H1 (cell line): ENCODE measurements at regions not wholly inside any gene's neighbourhood (a gene's known extent, or its start where the extent isn't known, plus 50 kb on each side); places are given as distances from the start of the nearest gene placed in this dataset.

ENCODE experiments used
- CTCF ChIA-PET: fragments of 300-600 bp; sonication (Branson Sonifier 250); formaldehyde crosslinking; loops from one replicate; lab custom pipeline; 2021; ENCODE audit not compliant: partially characterized antibody; lab: Charles Lee
- POLR2A ChIA-PET: fragments of 300-600 bp; sonication (Branson Sonifier 250); formaldehyde crosslinking; loops from one replicate; lab custom pipeline; 2021; ENCODE audit warnings: inconsistent platforms; ENCODE audit not compliant: partially characterized antibody; lab: Charles Lee
- DNase-seq, 2 experiments: peaks; one replicate each; pipeline versions ENCODE4 v3.0.0 to v3.0.0-alpha.2; 2010 to 2022; ENCODE audit warnings: low spot score in 2 of 2, low read depth in 1 of 2, mixed read lengths in 1 of 2
- FAIRE-seq: peaks from 2 replicates; lab custom pipeline; 2011; peaks lifted over from hg19 to GRCh38; lab: Jason Lieb, UNC
- H2AFZ ChIP-seq: 2 replicates; pipeline ENCODE4 v1.8.1; 2012; ENCODE audit warnings: low read length, inconsistent platforms
- H2AK5ac ChIP-seq: 2 replicates; pipeline ENCODE4 v1.6.1; 2013; ENCODE audit warnings: low read depth, low read length
- H2BK120ac ChIP-seq: replicated peaks from 2 replicates; pipeline ENCODE3; 2013; ENCODE audit warnings: low read depth, low read length, inconsistent platforms
- H2BK12ac ChIP-seq: 2 replicates; pipeline ENCODE4 v1.6.1; 2013; ENCODE audit warnings: low read depth, low read length
- H2BK15ac ChIP-seq: 2 replicates; pipeline ENCODE4 v1.6.1; 2013; ENCODE audit warnings: low read length
- H2BK20ac ChIP-seq: 2 replicates; pipeline ENCODE4 v1.6.1; 2013; ENCODE audit warnings: low read length
- H2BK5ac ChIP-seq: 2 replicates; pipeline ENCODE4 v1.6.1; 2013; ENCODE audit warnings: low read depth, low read length
- H3K14ac ChIP-seq: 2 replicates; pipeline ENCODE4 v1.6.1; 2013; ENCODE audit warnings: inconsistent platforms; ENCODE audit not compliant: insufficient read length
- H3K18ac ChIP-seq: 2 replicates; pipeline ENCODE4 v1.6.1; 2013; ENCODE audit warnings: low read length; ENCODE audit errors: extremely low read depth
- H3K23ac ChIP-seq: 2 replicates; pipeline ENCODE4 v1.6.1; 2013; ENCODE audit warnings: inconsistent platforms; ENCODE audit not compliant: insufficient read length
- H3K23me2 ChIP-seq: 2 replicates; pipeline ENCODE4 v1.6.1; 2013; ENCODE audit warnings: low read depth, low read length
- H3K27ac ChIP-seq: 2 replicates; pipeline ENCODE4 v1.6.1; 2011; ENCODE audit warnings: low read depth, low read length, inconsistent platforms
- H3K27me3 ChIP-seq, 4 experiments: replicated peaks in 1 of 4; 1 replicate in 1 of 4; 2 replicates in 3 of 4; pipeline versions ENCODE4 v1.6.1 to v1.8.1; 2011 to 2013; ENCODE audit warnings: low read length in 3 of 4, mild to moderate bottlenecking in 3 of 4, inconsistent platforms in 2 of 4, mixed read lengths in 2 of 4, moderate library complexity in 1 of 4; ENCODE audit not compliant: control insufficient read depth in 3 of 4, insufficient read depth in 3 of 4; ENCODE audit errors: extremely low read depth in 1 of 4
- H3K36me3 ChIP-seq, 4 experiments: 2 replicates each; pipeline versions ENCODE4 v1.6.1 to v1.8.1; 2011 to 2013; ENCODE audit warnings: mild to moderate bottlenecking in 4 of 4, low read length in 3 of 4, moderate library complexity in 2 of 4, control low read depth in 1 of 4, inconsistent platforms in 1 of 4; ENCODE audit not compliant: insufficient read depth in 4 of 4, control insufficient read depth in 2 of 4
- H3K4ac ChIP-seq: replicated peaks from 2 replicates; pipeline ENCODE3; 2013; ENCODE audit warnings: low read length, low read depth, mixed read lengths, inconsistent platforms; ENCODE audit not compliant: insufficient read length
- H3K4me1 ChIP-seq, 4 experiments: replicated peaks in 1 of 4; 1 replicate in 1 of 4; 2 replicates in 3 of 4; pipeline versions ENCODE4 v1.6.1 to v1.8.1; 2011 to 2013; ENCODE audit warnings: low read length in 3 of 4, inconsistent platforms in 2 of 4, mixed read lengths in 1 of 4; ENCODE audit not compliant: insufficient read depth in 4 of 4, control insufficient read depth in 3 of 4
- H3K4me2 ChIP-seq, 2 experiments: 2 replicates each; pipeline versions ENCODE4 v1.6.1 to v1.8.1; 2011 to 2013; ENCODE audit warnings: low read depth in 2 of 2, low read length in 2 of 2, control low read depth in 1 of 2, inconsistent platforms in 1 of 2, mild to moderate bottlenecking in 1 of 2; ENCODE audit not compliant: insufficient read depth in 1 of 2
- H3K4me3 ChIP-seq, 4 experiments: fragments of 200-600, 300-600 bp in 1 of 4; sonication (generic), shearing (Covaris generic), sonication (Bioruptor Twin) in 1 of 4; 2 replicates each; pipeline versions ENCODE4 v1.5.1 to v1.8.1; 2011 to 2016; ENCODE audit warnings: low read length in 4 of 4, low read depth in 3 of 4, control low read depth in 2 of 4, inconsistent platforms in 2 of 4, mild to moderate bottlenecking in 2 of 4, mixed read lengths in 1 of 4, moderate library complexity in 1 of 4; ENCODE audit not compliant: insufficient read depth in 2 of 4; ENCODE audit errors: extremely low read depth in 1 of 4
- H3K56ac ChIP-seq: replicated peaks from 2 replicates; pipeline ENCODE3; 2013; ENCODE audit warnings: low read depth, mild to moderate bottlenecking, mixed read lengths, low read length, inconsistent platforms; ENCODE audit not compliant: insufficient read length
- H3K79me1 ChIP-seq: 2 replicates; pipeline ENCODE4 v1.6.1; 2013; ENCODE audit warnings: low read depth, low read length, control low read depth
- H3K79me2 ChIP-seq, 2 experiments: 2 replicates each; pipeline versions ENCODE4 v1.6.1 to v1.8.1; 2012 to 2013; ENCODE audit warnings: low read length in 2 of 2, mild to moderate bottlenecking in 2 of 2, inconsistent platforms in 1 of 2; ENCODE audit not compliant: insufficient read depth in 2 of 2, control insufficient read depth in 1 of 2
- H3K9ac ChIP-seq, 4 experiments: replicated peaks in 1 of 4; 1 replicate in 1 of 4; 2 replicates in 3 of 4; pipeline versions ENCODE4 v1.6.1 to v1.8.1; 2011 to 2013; ENCODE audit warnings: low read depth in 3 of 4, low read length in 3 of 4, control low read depth in 2 of 4, mild to moderate bottlenecking in 2 of 4, moderate library complexity in 2 of 4, inconsistent platforms in 1 of 4; ENCODE audit errors: extremely low read depth in 1 of 4
- H3K9me3 ChIP-seq, 2 experiments: 2 replicates each; pipeline versions ENCODE4 v1.6.1 to v1.8.1; 2012 to 2013; ENCODE audit warnings: mild to moderate bottlenecking in 2 of 2, moderate library complexity in 2 of 2, control low read depth in 1 of 2, inconsistent platforms in 1 of 2, low read depth in 1 of 2, low read length in 1 of 2, mixed read lengths in 1 of 2; ENCODE audit not compliant: insufficient read depth in 2 of 2
- H4K20me1 ChIP-seq, 2 experiments: replicated peaks in 1 of 2; 2 replicates each; pipeline versions ENCODE3 to v1.8.1; 2011 to 2013; ENCODE audit warnings: inconsistent platforms in 2 of 2, low read length in 2 of 2, mild to moderate bottlenecking in 1 of 2; ENCODE audit not compliant: insufficient read depth in 2 of 2, control insufficient read depth in 1 of 2
- H4K5ac ChIP-seq: 2 replicates; pipeline ENCODE4 v1.6.1; 2013; ENCODE audit warnings: low read length, low read depth, mixed read lengths, inconsistent platforms; ENCODE audit not compliant: insufficient read length
- H4K8ac ChIP-seq: 2 replicates; pipeline ENCODE4 v1.8.0; 2013; ENCODE audit warnings: mild to moderate bottlenecking, moderate library complexity, low read length, inconsistent platforms; ENCODE audit not compliant: insufficient read depth; ENCODE audit errors: extremely low read depth
- H4K91ac ChIP-seq: replicated peaks from 2 replicates; pipeline ENCODE3; 2013; ENCODE audit warnings: low read length, mixed read lengths, inconsistent platforms; ENCODE audit not compliant: insufficient read length
- ASH2L ChIP-seq: fragments of 200-600, 300-600 bp; sonication (generic); IDR thresholded peaks from one replicate; pipeline ENCODE4 v1.7.1; 2017; ENCODE audit warnings: low read length
- BCL11A ChIP-seq, 2 experiments: IDR thresholded peaks; one replicate each; pipeline ENCODE4 v1.6.1; 2011; ENCODE audit warnings: low read depth in 2 of 2, low read length in 2 of 2, mild to moderate bottlenecking in 2 of 2
- EZH2 ChIP-seq: fragments of 200-600 bp; sonication (generic); IDR thresholded peaks from 2 replicates; pipeline ENCODE4 v1.7.1; 2012; ENCODE audit warnings: low read depth, mild to moderate bottlenecking, moderate library complexity, low read length, inconsistent platforms; ENCODE audit not compliant: severe bottlenecking
- GTF2F1 ChIP-seq: IDR thresholded peaks from 2 replicates; pipeline ENCODE4 v1.6.1; 2012; ENCODE audit warnings: low read depth, low read length, improper control_type of control experiment, borderline replicate concordance
- JUND ChIP-seq: IDR thresholded peaks from 2 replicates; pipeline ENCODE4 v1.6.1; 2011; ENCODE audit warnings: mild to moderate bottlenecking, improper control_type of control experiment, low read length
- NANOG ChIP-seq: IDR thresholded peaks from 2 replicates; pipeline ENCODE4 v1.6.1; 2011; ENCODE audit warnings: low read length, low read depth, mild to moderate bottlenecking, inconsistent platforms; ENCODE audit not compliant: insufficient read depth, poor library complexity, severe bottlenecking
- NRF1 ChIP-seq: IDR thresholded peaks from 2 replicates; pipeline ENCODE4 v1.6.1; 2011; ENCODE audit warnings: mild to moderate bottlenecking, low read depth, low read length, improper control_type of control experiment
- RBBP5 ChIP-seq: IDR thresholded peaks from 2 replicates; pipeline ENCODE4 v1.7.1; 2012; ENCODE audit warnings: low read depth, mild to moderate bottlenecking, inconsistent platforms, low read length, moderate library complexity, borderline replicate concordance
- RXRA ChIP-seq: IDR thresholded peaks from 2 replicates; pipeline ENCODE4 v1.6.1; 2011; ENCODE audit warnings: low read depth, mild to moderate bottlenecking, low read length, moderate library complexity; ENCODE audit not compliant: insufficient read depth
- SIN3A ChIP-seq, 2 experiments: IDR thresholded peaks in 1 of 2; conservative IDR thresholded peaks in 1 of 2; 2 replicates each; pipeline ENCODE4 v1.6.1; 2011 to 2012; ENCODE audit warnings: low read length in 2 of 2, improper control_type of control experiment in 1 of 2, low read depth in 1 of 2, mild to moderate bottlenecking in 1 of 2
- SIRT6 ChIP-seq: IDR thresholded peaks from one replicate; pipeline ENCODE4 v1.7.1; 2012; ENCODE audit warnings: low read length, inconsistent platforms
- SP2 ChIP-seq: IDR thresholded peaks from 2 replicates; pipeline ENCODE4 v1.6.1; 2012; ENCODE audit warnings: mild to moderate bottlenecking, low read length, inconsistent platforms
- SRF ChIP-seq: IDR thresholded peaks from 2 replicates; pipeline ENCODE4 v1.6.1; 2011; ENCODE audit warnings: mild to moderate bottlenecking, low read depth, low read length, moderate library complexity
- TAF1 ChIP-seq: IDR thresholded peaks from 2 replicates; pipeline ENCODE4 v1.6.1; 2011; ENCODE audit warnings: mild to moderate bottlenecking, low read depth, low read length
- USF2 ChIP-seq: IDR thresholded peaks from 2 replicates; pipeline ENCODE4 v1.6.1; 2011; ENCODE audit warnings: low read length, improper control_type of control experiment
- WGBS, 2 experiments: shearing (Covaris generic) in 1 of 2; methylation state at CpG; one replicate each; pipeline versions ENCODE4 v1.1.6 to v1.1.7; 2013 to 2015; ENCODE audit warnings: low lambda C conversion rate in 2 of 2, mixed read lengths in 2 of 2, inconsistent platforms in 1 of 2, low coverage in 1 of 2, missing lambda C conversion rate in 1 of 2; ENCODE audit not compliant: insufficient replicate concordance in 2 of 2, insufficient coverage in 1 of 2, insufficient read length in 1 of 2; ENCODE audit errors: extremely low coverage in 1 of 2, missing lambda C conversion rate in 1 of 2; 5-methylcytosine and 5-hydroxymethylcytosine counted together

GRCh38 chr13:108005231-108005630, 210.1 kb downstream of the LIG4 start:
- Histone ChIP-seq H2BK12ac (no peak overlapping the region), H3K23ac (no peak overlapping the region), H3K56ac (no peak overlapping the region), H3K9me3 (no peaks in the 10 kb centered on the region), H2BK15ac (no peak overlapping the region), H3K4ac (no peak overlapping the region), H4K91ac (no peak overlapping the region), H3K23me2 (no peaks in the 10 kb centered on the region), H3K18ac (no peak overlapping the region), H3K27ac (no peak overlapping the region), H3K79me2 (no peaks in the 10 kb centered on the region), H3K4me3 (no peak overlapping the region), H3K27me3 (no peaks in the 10 kb centered on the region), H2BK120ac (no peak overlapping the region), H2AFZ (no peak overlapping the region), H4K5ac (no peak overlapping the region), H3K36me3 (no peaks in the 10 kb centered on the region), H3K9ac (no peak overlapping the region), H3K14ac (no peak overlapping the region), H2BK5ac (no peak overlapping the region), H2AK5ac (no peak overlapping the region), H4K8ac (no peak overlapping the region), H3K4me1 (no peaks in the 10 kb centered on the region; a peak in 1 of 7 replicates), H3K79me1 (no peaks in the 10 kb centered on the region), H2BK20ac (no peak overlapping the region), H3K4me2 (no peak overlapping the region; a peak in 1 of 4 replicates), H4K20me1 (no peaks in the 10 kb centered on the region)
- CTCF ChIA-PET: no interaction called here
- POLR2A ChIA-PET: no interaction called here
- WGBS, 2 experiments: 78% methylated on average over 3 of the region's 3 CpGs; no CpG with 5 or more reads in 1 of the 2 experiments
- DNase-seq (no peak), FAIRE-seq (no peak)
- TF ChIP-seq SIRT6 (no peak), SIN3A (conservative IDR thresholded peaks at IDR 0.05 in 1 of 2, IDR thresholded peaks at IDR 0.05 in 1 of 2; ENCODE audit: low read depth in 1 of 2, low read length in 2 of 2) (no peak), BCL11A (IDR thresholded peaks at IDR 0.05; ENCODE audit: low read depth in 2 of 2, low read length in 2 of 2) (no peak), RBBP5 (no peak), GTF2F1 (no peak), RXRA (no peak), SP2 (no peak), SRF (no peak), NANOG (no peak), EZH2 (no peak), NRF1 (no peak), JUND (no peak), ASH2L (no peak), USF2 (no peak), TAF1 (no peak)
